Urinary bladder (tissue), 4 donors: ENCODE measurements at regions not wholly inside any gene's neighbourhood (a gene's known extent, or its start where the extent isn't known, plus 50 kb on each side); places are given as distances from the start of the nearest gene placed in this dataset. TPM values are rescaled to one million over a fixed set of nuclear protein-coding genes. Genes with fewer than 3 reads are reported as not detected.

Experiments used
- DNase-seq: peaks from one replicate; pipeline ENCODE4 v3.0.0-alpha.2; 2015; ENCODE audit errors: extremely low spot score
- H3K27ac ChIP-seq: one replicate; pipeline ENCODE4 v1.5.1; 2013; ENCODE audit warnings: low read depth, mild to moderate bottlenecking, moderate library complexity
- H3K36me3 ChIP-seq: one replicate; pipeline ENCODE4 v1.6.1; 2013; ENCODE audit warnings: mild to moderate bottlenecking, moderate library complexity; ENCODE audit not compliant: insufficient read depth
- H3K4me1 ChIP-seq: one replicate; pipeline ENCODE4 v1.6.1; 2013; ENCODE audit warnings: mild to moderate bottlenecking, moderate library complexity; ENCODE audit not compliant: insufficient read depth
- H3K4me3 ChIP-seq: one replicate; pipeline ENCODE4 v1.5.1; 2013; ENCODE audit warnings: low read depth, low read length
- WGBS: extraction: QIAGEN DNeasy Blood & Tissue Kit; methylation state at CpG from one replicate; pipeline ENCODE4 v1.1.7; 2013; 5-methylcytosine and 5-hydroxymethylcytosine counted together
- small RNA-seq: library from RNA; depleted of rRNA; stranded (forward); fragments of <200 nt; gene quantifications from one replicate; pipeline ENCODE3, GENCODE V24; 2014
- donor health status: healthy with polysubstance abuse.
- donor health status: healthy.

DNA sequence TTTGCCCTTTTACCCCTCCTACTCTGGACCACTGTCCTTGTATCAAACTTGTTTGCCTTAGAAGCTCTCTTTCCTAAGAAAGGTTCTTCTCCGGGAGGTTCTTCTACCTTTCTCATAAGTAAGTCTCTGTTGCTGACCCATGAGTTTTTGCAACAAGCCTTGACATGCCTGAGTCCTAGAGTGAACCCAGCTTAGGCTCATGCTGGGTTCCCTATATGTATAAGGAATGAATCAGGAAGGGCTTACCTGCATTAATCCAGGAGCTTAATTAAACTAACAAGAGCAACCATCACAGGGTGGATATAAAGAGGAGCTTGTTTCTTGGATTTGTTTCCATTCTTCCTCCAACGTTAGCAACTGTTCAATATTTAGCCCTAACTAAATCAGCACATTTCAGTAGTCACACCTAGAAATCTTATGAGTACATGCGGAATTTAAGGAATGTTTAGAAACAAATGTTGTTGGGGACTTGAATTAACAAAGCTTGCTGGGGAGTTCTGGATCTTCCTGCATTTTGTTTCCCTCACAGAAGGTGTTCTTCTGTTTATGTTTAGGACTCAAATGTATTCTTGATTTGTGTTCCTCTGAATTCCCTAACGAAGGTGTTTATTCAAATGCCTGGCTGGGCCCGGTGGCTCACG, 64.3 kb upstream of the RAB3GAP2 start:
- no peaks in the 10 kb centered on the region for H3K36me3 ChIP-seq
- H3K4me1 ChIP-seq, result no peaks in the 10 kb centered on the region
- H3K27ac ChIP-seq, result no peak overlapping the region
- 80% methylated on average over 6 of the region's 6 CpGs for WGBS
- H3K4me3 ChIP-seq, result no peak overlapping the region
- DNase-seq, result no peak

DNA sequence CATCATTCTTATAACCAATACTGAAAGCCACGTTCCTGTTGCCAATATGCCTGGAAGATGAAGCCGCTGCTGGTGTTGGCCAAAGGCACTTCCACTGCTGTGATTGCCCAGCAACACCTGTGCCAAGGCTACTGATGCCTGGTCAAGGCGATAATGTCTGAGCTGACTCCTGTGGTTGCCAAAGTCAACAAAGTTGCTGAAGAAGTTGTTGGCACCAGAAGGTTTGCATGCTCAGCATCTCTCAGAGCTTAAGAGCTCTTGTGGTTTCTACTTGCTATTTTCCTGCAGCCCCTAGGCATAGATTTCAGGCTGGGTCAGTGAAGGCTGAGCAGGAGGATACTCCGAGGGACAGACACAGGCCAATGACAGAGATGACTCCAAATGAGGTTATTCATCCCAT, 63.4 kb upstream of the RAB3GAP2 start:
- no peak for DNase-seq
- Histone ChIP-seq H3K4me3 (no peak overlapping the region), H3K36me3 (no peaks in the 10 kb centered on the region), H3K27ac (no peak overlapping the region), H3K4me1 (no peaks in the 10 kb centered on the region)
- WGBS, result 95% methylated on average over 4 of the region's 4 CpGs

DNA sequence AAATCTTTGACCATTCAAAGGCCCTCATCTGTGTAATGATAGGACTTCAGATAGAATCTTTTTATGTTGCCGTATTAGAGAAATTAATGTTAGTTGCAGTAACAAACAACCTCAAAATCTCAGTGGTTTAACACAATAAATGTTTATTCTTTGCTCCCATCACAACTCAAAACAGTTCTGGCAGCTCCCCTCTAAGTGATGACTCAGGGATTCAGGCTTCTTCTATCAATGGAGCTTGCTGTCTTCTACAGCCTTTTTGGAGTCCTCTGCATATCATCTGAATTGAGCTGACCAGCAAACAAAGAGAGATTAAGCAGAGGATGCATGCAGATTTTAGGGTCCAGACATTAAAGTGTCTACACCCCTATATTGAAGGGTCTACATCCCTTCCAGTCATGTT, 59.1 kb upstream of the RAB3GAP2 start:
- no peaks in the 10 kb centered on the region for H3K4me1 ChIP-seq
- H3K36me3 ChIP-seq, result no peaks in the 10 kb centered on the region
- H3K4me3 ChIP-seq, result no peak overlapping the region
- WGBS, result 93% methylated on average over 1 of the region's 1 CpG
- DNase-seq, result no peak
- H3K27ac ChIP-seq, result no peak overlapping the region

GRCh38 chr1:220330265-220330664, 58.0 kb upstream of the RAB3GAP2 start:
- 61% methylated on average over 3 of the region's 3 CpGs for WGBS
- H3K4me1 ChIP-seq, result no peaks in the 10 kb centered on the region

DNA sequence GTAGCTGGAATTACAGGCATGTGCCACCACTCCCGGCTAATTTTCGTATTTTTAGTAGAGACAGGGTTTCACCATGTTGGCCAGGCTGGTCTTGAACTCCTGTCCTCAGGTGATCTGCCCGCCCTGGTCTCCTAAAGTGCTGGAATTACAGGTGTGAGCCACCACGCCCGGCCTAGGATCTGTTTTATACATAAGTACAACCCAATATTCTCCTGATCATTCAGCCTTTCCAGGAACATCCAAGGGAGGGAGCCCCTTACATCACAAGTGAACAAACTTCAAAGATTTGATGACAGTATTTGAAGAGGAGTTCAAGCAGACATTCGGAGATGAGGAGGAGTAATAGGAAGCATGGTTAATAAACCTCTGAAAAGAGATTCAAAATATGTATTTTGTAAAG, 54.9 kb upstream of the RAB3GAP2 start:
- no peak for DNase-seq
- WGBS, result 83% methylated on average over 6 of the region's 6 CpGs
- no peak overlapping the region for H3K27ac ChIP-seq
- no peaks in the 10 kb centered on the region for H3K36me3 ChIP-seq
- H3K4me3 ChIP-seq, result no peak overlapping the region
- no peaks in the 10 kb centered on the region for H3K4me1 ChIP-seq

More at GRCh38 chr1:220330265-220330664, 58.0 kb upstream of the RAB3GAP2 start:
- DNase-seq, result no peak
- no peak overlapping the region for H3K27ac ChIP-seq
- H3K36me3 ChIP-seq, result no peaks in the 10 kb centered on the region
- H3K4me3 ChIP-seq, result no peak overlapping the region

- DNase-seq, result no peak
- 89% methylated on average over 2 of the region's 2 CpGs for WGBS
- H3K27ac ChIP-seq, result no peak overlapping the region
- H3K4me1 ChIP-seq, result no peaks in the 10 kb centered on the region
- H3K36me3 ChIP-seq, result no peaks in the 10 kb centered on the region
- no peak overlapping the region for H3K4me3 ChIP-seq
Measured at GRCh38 chr1:220326578-220326977, 54.3 kb upstream of the RAB3GAP2 start.

- DNase-seq, result no peak
- H3K4me3 ChIP-seq, result no peak overlapping the region
- H3K27ac ChIP-seq, result no peak overlapping the region
- no peaks in the 10 kb centered on the region for H3K4me1 ChIP-seq
- 83% methylated on average over 4 of the region's 4 CpGs for WGBS
- H3K36me3 ChIP-seq, result no peaks in the 10 kb centered on the region
Measured at GRCh38 chr1:220325306-220325995, 53.2 kb upstream of the RAB3GAP2 start.

DNA sequence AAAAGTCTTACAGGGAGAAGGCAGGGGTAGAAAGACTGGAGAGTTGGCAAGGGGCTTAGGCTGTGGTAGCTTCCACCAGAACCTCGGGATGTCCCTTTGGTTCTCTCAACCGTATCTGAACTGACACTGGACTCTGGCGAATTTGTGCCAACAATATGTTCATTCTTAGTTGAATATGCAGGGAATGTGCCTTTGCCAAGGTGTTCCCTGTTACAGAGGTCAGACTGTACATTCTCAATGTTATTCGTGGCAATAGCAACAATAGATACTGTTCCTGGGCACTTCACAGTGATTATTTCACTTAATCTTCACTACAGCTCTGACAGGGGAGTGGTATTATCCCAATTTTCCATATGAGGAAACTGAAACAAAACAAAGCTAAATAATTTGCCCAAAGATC, 51.5 kb upstream of the RAB3GAP2 start:
- WGBS, result 82% methylated on average over 4 of the region's 4 CpGs
- Histone ChIP-seq H3K4me3 (no peak overlapping the region), H3K36me3 (no peaks in the 10 kb centered on the region), H3K27ac (no peak overlapping the region), H3K4me1 (no peaks in the 10 kb centered on the region)
- no peak for DNase-seq

DNA sequence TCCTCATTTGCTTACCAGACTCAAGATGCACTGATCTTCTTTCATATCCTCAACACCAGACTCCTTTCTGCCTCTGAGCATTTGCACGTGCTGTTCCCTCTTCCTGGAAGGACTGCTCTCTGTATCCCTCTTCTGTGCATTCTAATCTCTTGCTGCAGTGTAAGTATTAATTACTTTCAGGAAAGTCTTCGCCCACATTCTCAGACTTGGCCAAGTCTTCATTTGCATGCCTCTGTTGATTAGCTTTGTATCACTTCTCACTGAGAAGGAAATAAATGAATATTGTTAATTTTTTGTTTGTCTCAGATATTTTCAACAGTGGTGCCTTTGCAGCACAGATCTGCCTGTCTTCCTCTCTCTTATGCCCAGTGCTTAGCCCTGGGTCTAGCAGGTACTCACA, 50.3 kb upstream of the RAB3GAP2 start:
- no peak for DNase-seq
- H3K4me1 ChIP-seq, result no peaks in the 10 kb centered on the region
- H3K36me3 ChIP-seq, result no peaks in the 10 kb centered on the region
- H3K4me3 ChIP-seq, result no peak overlapping the region
- no peak overlapping the region for H3K27ac ChIP-seq
- 90% methylated on average over 2 of the region's 2 CpGs for WGBS

Small RNA genes in the stretch of these regions (small RNA-seq; reads per million reads assigned to genes)
- not detected for gene AC096644.2
